VCaP (cell line): ENCODE measurements at regions not wholly inside any gene's neighbourhood (a gene's known extent, or its start where the extent isn't known, plus 50 kb on each side); places are given as distances from the start of the nearest gene placed in this dataset.

ENCODE experiments used
- H3K27ac ChIP-seq: fragments of 450-650 bp; 2 replicates; pipeline ENCODE4 v1.5.1; 2017
- TF ChIP-seq, protein P1 (sequence below): fragments of 450-650 bp; conservative IDR thresholded peaks from 2 replicates; pipeline ENCODE4 v1.5.1; 2017; ENCODE audit warnings: mild to moderate bottlenecking, moderate library complexity

DNA sequence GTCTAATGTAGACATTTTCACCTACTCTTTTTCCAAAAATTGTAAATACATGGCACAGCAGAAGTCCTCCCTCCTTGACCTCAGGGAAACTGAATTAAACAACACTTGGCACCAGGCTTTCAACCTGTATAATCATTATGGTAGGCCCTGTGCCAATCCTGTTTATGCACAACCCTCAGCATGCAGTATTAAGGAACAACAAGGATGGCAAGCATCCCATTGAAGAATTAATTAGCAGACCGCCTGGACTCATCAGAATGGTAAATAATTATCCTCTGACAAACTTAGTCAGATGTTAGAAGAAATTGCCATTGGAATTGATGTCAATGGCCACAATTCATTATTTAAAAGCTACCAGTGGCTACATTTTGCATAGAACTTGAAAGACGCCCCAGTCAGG lies 66.3 kb upstream of the GALNT5 start:
- TF ChIP-seq, protein P1, sequence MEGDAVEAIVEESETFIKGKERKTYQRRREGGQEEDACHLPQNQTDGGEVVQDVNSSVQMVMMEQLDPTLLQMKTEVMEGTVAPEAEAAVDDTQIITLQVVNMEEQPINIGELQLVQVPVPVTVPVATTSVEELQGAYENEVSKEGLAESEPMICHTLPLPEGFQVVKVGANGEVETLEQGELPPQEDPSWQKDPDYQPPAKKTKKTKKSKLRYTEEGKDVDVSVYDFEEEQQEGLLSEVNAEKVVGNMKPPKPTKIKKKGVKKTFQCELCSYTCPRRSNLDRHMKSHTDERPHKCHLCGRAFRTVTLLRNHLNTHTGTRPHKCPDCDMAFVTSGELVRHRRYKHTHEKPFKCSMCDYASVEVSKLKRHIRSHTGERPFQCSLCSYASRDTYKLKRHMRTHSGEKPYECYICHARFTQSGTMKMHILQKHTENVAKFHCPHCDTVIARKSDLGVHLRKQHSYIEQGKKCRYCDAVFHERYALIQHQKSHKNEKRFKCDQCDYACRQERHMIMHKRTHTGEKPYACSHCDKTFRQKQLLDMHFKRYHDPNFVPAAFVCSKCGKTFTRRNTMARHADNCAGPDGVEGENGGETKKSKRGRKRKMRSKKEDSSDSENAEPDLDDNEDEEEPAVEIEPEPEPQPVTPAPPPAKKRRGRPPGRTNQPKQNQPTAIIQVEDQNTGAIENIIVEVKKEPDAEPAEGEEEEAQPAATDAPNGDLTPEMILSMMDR, result no peak
- no peak overlapping the region for H3K27ac ChIP-seq

DNA sequence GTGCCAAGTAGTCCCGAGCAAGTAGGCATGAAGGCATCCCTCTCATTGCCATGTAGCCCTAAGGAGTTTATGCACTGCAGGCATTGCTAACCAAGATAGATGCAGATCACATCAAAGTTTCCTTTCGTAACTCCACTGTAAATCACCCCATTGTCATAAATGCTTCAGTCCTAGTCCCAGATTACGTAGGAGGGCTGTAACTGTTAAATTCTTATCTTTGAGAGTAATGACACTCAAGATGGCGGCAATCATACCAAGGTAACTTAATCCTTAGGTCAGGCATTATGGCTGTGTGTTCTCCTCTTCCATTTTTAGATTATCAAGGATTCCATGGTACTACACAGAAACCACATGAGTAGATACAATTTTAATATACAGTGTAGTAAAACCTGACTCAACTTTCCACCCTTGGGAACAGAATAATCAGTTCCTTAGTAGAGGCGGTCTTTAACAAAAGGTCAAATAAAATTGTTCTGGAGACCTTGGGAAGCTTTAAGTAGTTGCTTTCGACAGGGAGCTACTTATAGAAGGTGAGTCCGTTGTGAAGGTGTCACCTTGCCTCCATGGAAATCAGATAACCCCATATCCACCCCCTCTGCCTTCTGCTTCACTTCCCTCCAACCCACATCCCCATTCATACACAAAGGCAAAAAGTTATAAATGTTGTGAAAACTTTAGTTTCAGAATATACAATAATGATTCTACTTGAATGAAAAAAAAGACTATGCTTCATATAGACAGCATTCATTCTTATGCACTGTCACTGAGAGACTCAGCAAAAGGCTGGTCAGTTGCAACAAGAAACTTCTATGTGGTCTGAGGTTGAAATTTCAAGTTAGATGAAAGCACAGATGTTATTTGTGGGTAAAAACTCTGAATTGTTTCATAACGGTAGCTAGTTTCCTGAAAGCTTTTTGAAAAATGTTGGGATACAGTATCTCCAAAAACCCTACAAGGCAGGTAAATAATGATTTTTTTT lies 64.8 kb upstream of the GALNT5 start:
- TF ChIP-seq, protein P1, result no peak
- H3K27ac ChIP-seq, result no peak overlapping the region

DNA sequence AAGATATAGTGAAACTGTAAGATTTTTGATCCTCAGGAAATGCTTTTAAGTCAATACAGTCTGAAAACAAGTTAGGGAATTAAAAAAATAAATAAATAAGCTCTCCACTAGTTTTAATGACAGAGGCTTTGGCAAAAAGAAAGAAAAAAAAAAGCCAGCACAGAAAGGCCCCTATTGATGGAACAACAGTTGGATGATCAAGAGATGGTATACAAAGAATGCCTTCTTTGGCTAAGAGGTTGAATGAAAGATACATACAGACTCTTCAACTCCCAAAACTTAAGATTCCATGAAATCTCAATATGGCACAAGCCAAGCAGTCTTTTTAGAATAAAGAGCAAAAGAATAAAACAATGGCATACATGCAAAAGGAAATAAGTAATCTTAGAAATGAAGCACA lies 64.0 kb upstream of the GALNT5 start:
- no peak overlapping the region for H3K27ac ChIP-seq
- TF ChIP-seq, protein P1, result no peak

DNA sequence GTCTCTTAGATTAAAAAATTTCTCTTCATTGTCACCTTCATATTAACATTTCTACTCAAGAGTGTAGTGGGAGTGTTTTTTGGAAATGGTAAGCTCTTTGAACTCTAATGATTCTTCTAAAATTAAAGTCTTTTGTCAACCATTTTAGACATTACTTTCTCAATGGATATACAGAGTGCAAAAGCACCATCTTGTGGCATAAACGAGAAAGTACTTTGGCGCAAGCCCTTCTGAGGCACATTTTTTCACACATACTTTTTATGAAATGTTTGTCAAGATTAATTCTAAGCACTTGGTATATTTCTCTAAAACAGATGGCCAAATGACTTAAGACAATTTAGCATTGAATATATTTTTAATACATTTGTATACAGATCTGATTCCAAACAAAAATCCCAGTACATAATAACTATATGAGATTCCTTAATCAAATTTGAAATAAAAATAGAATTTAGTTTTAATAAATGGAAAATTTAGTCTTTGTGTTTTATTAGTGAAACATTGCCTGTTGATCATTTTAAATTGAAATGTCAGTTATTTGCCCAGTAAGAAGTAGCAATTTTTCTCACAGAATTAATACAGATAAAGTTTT lies 63.3 kb upstream of the GALNT5 start:
- no peak overlapping the region for H3K27ac ChIP-seq
- TF ChIP-seq, protein P1, result peak; percentile 84

DNA sequence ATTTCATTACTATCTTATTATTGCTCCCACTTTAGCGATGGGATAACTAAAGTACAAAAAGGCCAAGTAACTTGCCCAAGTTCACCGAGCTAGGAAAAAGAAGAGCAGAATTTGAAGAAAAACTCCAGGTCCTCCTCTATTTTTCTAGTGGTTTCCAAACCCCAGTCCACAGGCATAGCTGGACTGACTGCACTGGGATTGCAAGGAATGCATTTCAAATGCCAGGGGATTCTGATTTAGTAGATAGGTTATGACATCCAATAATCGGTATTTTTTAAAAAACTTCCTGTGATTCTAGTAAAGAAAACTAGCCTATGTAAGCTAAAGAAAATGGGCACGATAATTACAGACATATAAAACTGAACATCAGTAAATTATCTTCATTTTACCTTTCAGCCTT lies 62.7 kb upstream of the GALNT5 start:
- TF ChIP-seq, protein P1, result no peak
- H3K27ac ChIP-seq, result no peak overlapping the region

DNA sequence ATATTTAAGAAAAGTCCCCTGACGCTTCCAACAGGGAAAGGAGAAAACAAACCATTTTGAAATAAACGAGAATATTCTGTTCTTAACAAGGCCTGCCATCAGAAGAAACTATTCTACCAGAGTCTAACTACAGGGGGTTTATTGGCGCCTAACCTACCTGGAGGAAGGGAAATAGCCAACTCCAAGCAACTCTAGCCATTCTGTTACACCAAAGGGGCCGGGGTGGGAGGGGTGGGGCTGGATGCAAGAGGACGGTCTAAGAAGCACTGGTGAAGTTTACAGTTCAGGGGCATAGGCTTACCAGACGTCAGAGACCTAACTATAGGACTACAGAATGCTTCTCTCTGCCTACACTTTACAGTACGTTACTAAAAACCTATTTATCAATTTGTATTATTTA lies 60.5 kb upstream of the GALNT5 start:
- H3K27ac ChIP-seq, result no peak overlapping the region
- TF ChIP-seq, protein P1, result no peak

DNA sequence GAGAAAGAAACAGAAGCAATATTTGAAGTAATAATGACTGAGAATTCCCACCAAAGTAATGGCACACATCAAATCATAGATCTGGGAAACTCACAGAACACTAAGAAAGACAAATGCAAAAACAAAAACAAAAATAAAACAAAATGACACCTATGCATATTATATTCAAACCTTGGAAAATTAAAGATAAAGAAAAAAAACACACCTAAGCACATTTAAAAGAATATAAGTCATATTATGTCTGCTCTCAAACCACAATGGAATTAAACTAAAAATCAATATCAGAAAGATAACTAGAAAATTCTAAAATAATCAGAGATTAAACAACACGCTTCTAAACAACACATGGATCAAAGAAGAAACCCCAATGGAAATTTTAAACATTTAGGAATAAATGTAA lies 59.7 kb upstream of the GALNT5 start:
- H3K27ac ChIP-seq, result no peak overlapping the region
- TF ChIP-seq, protein P1, result no peak
